ENCODE measurements at regions not wholly inside any gene's neighbourhood (a gene's known extent, or its start where the extent isn't known, plus 50 kb on each side); places are given as distances from the start of the nearest gene placed in this dataset.

DNA sequence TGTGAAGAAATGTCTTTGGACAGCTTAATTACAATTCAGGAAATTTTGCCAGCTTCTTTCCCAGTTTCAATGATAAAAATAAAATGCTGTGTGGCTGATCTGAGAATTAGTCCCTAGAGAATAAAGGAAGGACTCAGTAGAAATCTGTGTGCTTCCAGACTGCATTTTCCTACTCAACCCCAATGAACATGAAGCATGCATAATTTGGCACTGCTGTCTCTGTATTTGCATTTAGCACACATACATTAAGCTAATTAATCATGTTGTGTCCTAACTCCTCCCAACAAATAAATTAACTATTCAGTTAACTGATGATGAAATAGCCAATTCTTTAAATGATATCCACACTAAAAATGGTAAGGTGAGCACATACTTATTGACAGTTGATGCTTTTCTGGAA, 380.0 kb upstream of the RORB start:
- TF ChIP-seq CTCF (conservative IDR thresholded peaks at IDR 0.05) (no peak), ZFX (IDR thresholded peaks at IDR 0.05) (no peak)

All from C4-2B (cell line).